Anterior cingulate cortex (tissue), 58 donors: ENCODE measurements at regions not wholly inside any gene's neighbourhood (a gene's known extent, or its start where the extent isn't known, plus 50 kb on each side); places are given as distances from the start of the nearest gene placed in this dataset.
"Not testable (repeated sequence)": the region's sequence is repeated elsewhere in the genome, so short reads cannot be mapped to it uniquely, and the experiment has no call there.

ENCODE experiments used
- DNase-seq, 58 donors: peaks; one replicate each; lab custom pipeline; 2025; lab: John Stamatoyannopoulos, UW

DNA sequence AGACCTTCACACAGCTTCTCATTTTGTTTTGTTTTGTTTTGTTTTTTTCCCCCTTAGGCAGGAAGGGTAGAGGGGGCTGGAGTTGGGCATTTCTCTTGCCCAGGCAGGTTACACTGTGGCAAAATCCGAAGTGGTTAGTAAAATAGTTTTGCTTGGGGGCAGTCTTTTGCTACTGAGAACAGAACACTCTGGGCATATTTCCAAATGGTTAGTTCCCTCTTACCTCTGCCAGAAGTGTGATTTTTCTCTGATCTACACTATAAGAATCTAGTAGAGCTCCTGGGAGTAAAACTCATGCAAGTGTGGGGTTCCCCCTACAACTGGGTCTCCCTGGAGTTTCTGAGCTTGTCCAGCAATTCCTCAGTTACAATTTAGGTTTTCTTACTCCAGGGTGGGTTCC is 61.7 kb downstream of the NPS start:
- DNase-seq, result no peak

DNA sequence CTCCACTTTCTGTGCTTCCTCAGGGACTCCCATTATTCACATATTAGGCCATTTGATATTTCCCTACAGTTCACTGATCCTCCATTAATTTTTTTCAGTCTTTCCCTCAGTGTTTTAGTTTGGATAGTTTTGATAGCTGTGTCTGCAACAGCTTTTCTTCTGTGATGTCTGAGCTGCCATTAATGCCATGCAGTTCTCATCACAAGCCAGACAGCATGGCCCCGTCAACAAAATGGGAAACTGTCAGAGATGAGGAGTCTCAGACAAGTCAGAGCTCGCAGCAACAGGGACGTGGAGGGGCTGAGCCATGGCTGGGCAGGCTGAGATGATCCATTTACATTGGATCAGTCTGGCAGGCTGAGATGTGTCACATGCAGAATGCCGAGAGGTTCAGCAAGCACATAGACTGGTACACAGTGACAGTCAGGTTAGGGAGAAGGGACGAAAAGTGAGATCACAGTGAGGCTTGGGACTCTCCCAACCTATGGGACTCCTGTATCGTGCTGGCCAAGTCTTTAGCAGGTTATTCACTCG is 65.4 kb downstream of the NPS start:
- DNase-seq, result no peak

DNA sequence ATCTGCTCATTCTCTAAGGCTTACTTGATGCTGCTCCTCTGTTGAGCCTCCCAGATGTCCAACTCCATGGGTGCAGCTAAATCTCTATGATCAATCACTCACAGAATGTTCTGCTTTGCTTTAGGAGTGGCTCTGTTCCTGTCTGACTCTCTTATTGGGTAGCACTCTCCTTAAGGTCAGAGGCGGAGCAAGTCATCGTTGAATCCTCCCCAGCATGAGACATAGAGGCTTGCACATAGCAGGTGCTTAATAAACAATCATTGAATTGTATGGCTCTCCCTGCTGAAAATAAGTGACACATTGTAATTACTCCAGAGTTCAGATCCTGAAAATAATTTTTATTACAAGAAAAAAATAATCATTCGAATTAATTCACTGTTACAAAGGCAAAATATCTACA is 69.7 kb downstream of the NPS start:
- peak in 3 of 58 donors; percentile 11 to 24 (median 17) for DNase-seq

DNA sequence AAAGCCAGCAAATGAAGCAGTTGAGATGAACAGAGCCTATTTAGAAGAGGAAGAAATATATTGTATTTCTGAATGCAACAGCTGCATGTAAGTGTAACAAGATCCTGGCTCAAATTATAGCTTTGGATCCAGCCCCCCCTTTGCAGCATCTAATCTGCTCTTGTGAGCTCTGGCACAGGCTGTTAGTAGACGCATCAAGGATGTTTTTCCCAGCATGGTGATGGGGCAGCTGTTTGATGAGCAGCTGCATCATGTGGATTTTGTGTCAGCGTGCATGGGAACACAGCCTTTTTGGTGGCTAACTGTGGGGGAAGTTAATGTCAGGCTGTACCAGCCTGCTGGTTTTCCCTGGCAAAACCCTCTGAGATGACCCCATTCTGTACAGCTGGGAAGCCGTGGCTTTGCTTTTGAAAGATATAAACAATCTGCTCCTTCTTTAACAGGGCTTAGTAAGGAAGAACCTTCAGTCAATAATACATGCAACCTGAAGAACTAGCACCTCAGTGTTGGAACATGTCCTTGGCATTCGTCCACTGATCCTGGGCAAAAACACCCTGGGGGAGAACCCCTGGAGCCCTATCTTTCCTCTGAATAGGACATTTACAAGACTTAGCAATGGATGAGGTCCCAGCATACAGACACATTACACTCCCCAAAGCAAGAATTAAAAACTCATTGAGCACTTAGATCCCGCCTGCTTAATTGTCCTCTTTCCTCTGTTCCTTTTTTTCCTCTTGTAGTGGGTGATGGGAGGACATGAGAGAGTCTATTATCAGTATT is 70.6 kb downstream of the NPS start:
- DNase-seq, result peak in 55 of 58 donors; percentile 5 to 97 (median 73)

DNA sequence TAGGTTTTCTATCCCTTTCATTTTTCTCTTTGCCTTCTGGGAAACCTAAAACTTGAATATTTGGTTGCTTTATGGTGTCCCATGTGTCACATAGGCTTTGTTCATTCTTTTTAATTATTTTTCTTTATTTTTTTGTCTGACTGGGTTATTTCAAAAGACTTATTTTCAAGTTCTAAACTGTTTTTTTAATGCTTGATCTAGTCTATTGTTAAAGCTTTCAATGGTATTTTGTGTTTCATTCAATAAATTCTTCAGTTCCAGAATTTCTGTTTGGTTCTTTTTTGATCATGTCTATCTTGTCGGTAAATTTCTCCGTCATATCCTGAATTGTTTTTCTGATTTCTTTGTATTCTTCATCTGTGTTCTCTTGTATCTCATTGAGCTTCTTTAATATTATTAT is 86.8 kb downstream of the NPS start:
- DNase-seq, result no peak

DNA sequence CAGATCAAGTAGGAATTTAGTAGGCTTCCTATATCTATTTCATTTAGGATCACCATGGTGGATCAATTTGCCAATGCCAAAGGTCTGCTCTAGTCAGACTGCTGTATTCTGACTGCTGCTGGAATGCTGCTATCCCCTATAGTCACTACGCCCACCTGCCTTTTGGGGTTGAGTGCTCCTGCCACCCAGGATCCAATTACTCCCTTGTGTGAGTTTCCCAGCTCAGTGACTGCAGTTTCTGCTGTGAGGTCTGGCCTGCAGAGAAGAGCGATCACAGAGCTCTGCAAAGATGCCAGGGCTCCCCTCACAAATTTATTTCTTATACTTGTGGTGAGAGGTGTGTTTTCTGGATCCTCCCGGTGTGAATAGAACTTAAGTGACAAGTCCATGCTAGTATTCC is 88.1 kb upstream of the FOXI2 start:
- DNase-seq, result no peak

DNA sequence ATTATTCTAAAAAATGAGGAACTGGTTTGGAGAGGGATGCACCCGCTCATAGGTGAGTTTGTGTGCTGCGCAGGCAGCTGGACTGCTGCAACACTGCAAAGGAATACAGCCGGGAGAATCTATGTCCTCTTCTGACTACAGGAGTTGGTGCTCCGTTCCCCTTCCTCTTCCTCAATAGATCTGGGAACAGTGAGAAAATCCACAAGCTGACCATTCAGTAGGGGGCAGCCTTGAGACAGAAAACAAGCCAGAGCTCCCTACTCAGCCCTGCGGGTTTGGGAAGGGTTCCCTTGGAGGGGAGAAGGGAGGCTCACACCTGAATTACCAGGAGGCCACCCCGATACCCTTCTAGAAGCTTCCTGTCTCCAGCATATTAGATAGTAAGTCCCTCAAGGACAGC is 87.3 kb upstream of the FOXI2 start:
- no peak for DNase-seq

DNA sequence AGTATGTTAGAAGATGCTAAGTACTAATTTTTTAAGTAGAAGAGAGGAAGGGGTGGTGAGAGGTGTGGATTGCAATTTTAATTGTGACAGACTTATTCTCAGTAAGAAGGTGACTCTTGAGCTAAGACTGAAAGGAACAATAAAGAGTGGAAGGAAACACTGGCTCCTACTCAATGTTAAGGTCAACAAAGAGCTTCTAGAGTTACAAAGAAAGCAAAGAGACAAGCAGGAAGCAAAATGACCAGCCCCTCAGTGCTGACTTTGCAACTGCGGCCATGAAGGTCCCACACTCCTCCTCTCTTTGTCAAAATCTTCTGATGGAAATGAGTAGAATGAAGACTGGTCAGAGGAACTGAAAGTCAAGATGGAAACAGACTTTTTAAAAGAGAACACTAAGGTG is 79.9 kb upstream of the FOXI2 start:
- no peak for DNase-seq

DNA sequence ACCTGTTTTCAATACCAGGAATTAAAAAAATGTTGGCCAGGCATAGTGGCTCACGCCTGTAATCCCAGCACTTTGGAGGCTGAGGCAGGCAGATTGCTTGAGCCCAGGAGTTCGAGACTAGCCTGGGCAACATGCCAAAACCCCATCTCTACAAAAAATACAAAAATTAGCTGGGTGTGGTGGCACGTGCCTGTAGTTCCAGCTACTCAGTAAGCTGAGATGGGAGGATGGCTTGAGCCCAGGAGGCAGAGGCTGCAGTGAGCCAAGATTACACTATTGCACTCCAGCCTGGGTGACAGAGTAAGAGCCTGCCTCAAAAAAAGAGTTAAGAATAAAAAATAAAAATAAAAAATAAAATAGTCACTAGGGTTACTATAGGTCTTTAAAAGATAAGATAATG is 60.6 kb upstream of the FOXI2 start:
- DNase-seq, result not testable (repeated sequence)

DNA sequence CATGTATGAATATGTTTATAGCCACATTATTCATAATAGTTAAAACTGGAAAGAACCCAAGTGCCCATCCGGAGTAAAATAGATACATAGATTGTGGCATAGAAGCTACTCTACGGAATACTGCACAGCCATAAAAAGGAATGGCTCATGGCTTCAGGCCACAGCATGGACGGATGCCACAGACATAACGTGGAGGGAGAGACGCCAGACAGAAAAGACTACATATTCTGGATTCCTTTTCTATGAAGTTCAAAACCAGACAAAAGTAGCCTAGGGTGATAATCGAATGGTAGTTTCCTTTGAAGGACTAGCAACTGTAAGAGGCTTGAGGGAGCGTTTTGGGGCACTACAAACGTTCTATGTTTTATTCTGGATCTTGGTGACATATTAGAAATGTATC is 58.9 kb upstream of the FOXI2 start:
- DNase-seq, result no peak

DNA sequence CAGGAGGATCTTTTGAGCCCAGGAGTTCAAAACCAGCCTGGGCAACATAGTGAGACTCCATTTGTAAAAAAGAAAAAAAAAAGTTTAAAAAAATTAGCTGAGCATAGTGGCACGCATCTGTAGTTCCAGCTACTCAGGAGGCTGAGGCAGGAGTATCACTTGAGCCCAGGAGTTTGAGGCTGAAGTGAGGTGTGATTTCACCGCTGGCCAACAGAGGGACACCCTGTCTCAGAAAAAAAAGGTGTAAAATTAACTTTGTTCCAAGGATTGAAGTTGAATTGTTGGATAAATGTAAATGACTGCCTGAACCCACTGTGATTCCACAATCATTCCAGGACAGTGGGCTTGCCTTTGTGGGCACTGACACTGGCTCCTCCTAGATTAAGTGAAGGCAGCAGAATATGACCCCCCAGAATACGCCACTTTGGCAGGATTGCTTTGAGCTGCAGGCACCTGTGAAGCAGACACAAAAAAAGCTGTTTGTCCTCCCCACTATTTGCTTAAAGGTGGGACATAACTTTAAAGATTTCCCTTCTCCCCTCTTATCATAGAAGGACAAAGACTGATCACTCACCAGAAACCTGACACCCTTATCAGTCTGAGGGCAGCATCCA is 57.2 kb upstream of the FOXI2 start:
- DNase-seq, result no peak
